ENCODE measurements at regions not wholly inside any gene's neighbourhood (a gene's known extent, or its start where the extent isn't known, plus 50 kb on each side); places are given as distances from the start of the nearest gene placed in this dataset.

GRCh38 chr1:22275626-22276395 lies 132.9 kb upstream of the WNT4 start:
- DNase-seq: peak; percentile 92
- no peak overlapping the region for H3K4me3 ChIP-seq (ENCODE audit: insufficient read depth, low read depth, low read length)
- no peaks in the 10 kb centered on the region for H3K36me3 ChIP-seq (replicated peaks; ENCODE audit: control insufficient read depth, insufficient read depth, low read length)
- no peaks in the 10 kb centered on the region; the same call in 1 of the 2 replicates for H3K27me3 ChIP-seq (ENCODE audit: control insufficient read depth, insufficient read depth, low read length)

GRCh38 chr1:22276396-22276748 lies 133.5 kb upstream of the WNT4 start:
- Histone ChIP-seq H3K27me3 (ENCODE audit: control insufficient read depth, insufficient read depth, low read length) (no peaks in the 10 kb centered on the region; the same call in 1 of the 2 replicates), H3K4me3 (ENCODE audit: insufficient read depth, low read depth, low read length) (no peak overlapping the region), H3K36me3 (replicated peaks; ENCODE audit: control insufficient read depth, insufficient read depth, low read length) (no peaks in the 10 kb centered on the region)
- DNase-seq: no peak

- no peak for DNase-seq
- Histone ChIP-seq H3K36me3 (replicated peaks; ENCODE audit: control insufficient read depth, insufficient read depth, low read length) (no peaks in the 10 kb centered on the region), H3K4me3 (ENCODE audit: insufficient read depth, low read depth, low read length) (no peak overlapping the region), H3K27me3 (ENCODE audit: control insufficient read depth, insufficient read depth, low read length) (no peaks in the 10 kb centered on the region; the same call in 1 of the 2 replicates)
Observed at GRCh38 chr1:22277662-22278061, 134.8 kb upstream of the WNT4 start.

GRCh38 chr1:22279735-22280134 lies 136.8 kb upstream of the WNT4 start:
- Histone ChIP-seq H3K27me3 (ENCODE audit: control insufficient read depth, insufficient read depth, low read length) (no peaks in the 10 kb centered on the region; the same call in 1 of the 2 replicates), H3K36me3 (replicated peaks; ENCODE audit: control insufficient read depth, insufficient read depth, low read length) (no peaks in the 10 kb centered on the region), H3K4me3 (ENCODE audit: insufficient read depth, low read depth, low read length) (no peak overlapping the region)
- no peak for DNase-seq

GRCh38 chr1:22280526-22280925 lies 137.6 kb upstream of the WNT4 start:
- Histone ChIP-seq H3K4me3 (ENCODE audit: insufficient read depth, low read depth, low read length) (no peak overlapping the region), H3K36me3 (replicated peaks; ENCODE audit: control insufficient read depth, insufficient read depth, low read length) (no peaks in the 10 kb centered on the region), H3K27me3 (ENCODE audit: control insufficient read depth, insufficient read depth, low read length) (no peaks in the 10 kb centered on the region)
- no peak for DNase-seq

- DNase-seq: no peak
- Histone ChIP-seq H3K27me3 (ENCODE audit: control insufficient read depth, insufficient read depth, low read length) (no peaks in the 10 kb centered on the region), H3K36me3 (replicated peaks; ENCODE audit: control insufficient read depth, insufficient read depth, low read length) (no peaks in the 10 kb centered on the region), H3K4me3 (ENCODE audit: insufficient read depth, low read depth, low read length) (no peak overlapping the region)
Observed at GRCh38 chr1:22281521-22282363, 138.8 kb upstream of the WNT4 start.

GRCh38 chr1:22282364-22282995 lies 139.6 kb upstream of the WNT4 start:
- H3K27me3 ChIP-seq (ENCODE audit: control insufficient read depth, insufficient read depth, low read length): no peaks in the 10 kb centered on the region
- H3K36me3 ChIP-seq (replicated peaks; ENCODE audit: control insufficient read depth, insufficient read depth, low read length): no peaks in the 10 kb centered on the region
- H3K4me3 ChIP-seq (ENCODE audit: insufficient read depth, low read depth, low read length): no peak overlapping the region
- DNase-seq: no peak

- no peak for DNase-seq
- H3K4me3 ChIP-seq (ENCODE audit: insufficient read depth, low read depth, low read length): no peak overlapping the region
- H3K27me3 ChIP-seq (ENCODE audit: control insufficient read depth, insufficient read depth, low read length): no peaks in the 10 kb centered on the region
- no peaks in the 10 kb centered on the region for H3K36me3 ChIP-seq (replicated peaks; ENCODE audit: control insufficient read depth, insufficient read depth, low read length)
Observed at GRCh38 chr1:22283596-22283995, 140.7 kb upstream of the WNT4 start.

GRCh38 chr1:22284236-22284635 lies 141.3 kb upstream of the WNT4 start:
- H3K36me3 ChIP-seq (replicated peaks; ENCODE audit: control insufficient read depth, insufficient read depth, low read length): no peaks in the 10 kb centered on the region
- H3K27me3 ChIP-seq (ENCODE audit: control insufficient read depth, insufficient read depth, low read length): no peaks in the 10 kb centered on the region
- no peak for DNase-seq
- H3K4me3 ChIP-seq (ENCODE audit: insufficient read depth, low read depth, low read length): no peak overlapping the region

GRCh38 chr1:22284906-22285548 lies 142.1 kb upstream of the WNT4 start:
- H3K4me3 ChIP-seq (ENCODE audit: insufficient read depth, low read depth, low read length): no peak overlapping the region
- H3K27me3 ChIP-seq (ENCODE audit: control insufficient read depth, insufficient read depth, low read length): no peaks in the 10 kb centered on the region
- DNase-seq: peak; percentile 30

GRCh38 chr1:22285549-22286396 lies 142.9 kb upstream of the WNT4 start:
- Histone ChIP-seq H3K36me3 (replicated peaks; ENCODE audit: control insufficient read depth, insufficient read depth, low read length) (no peaks in the 10 kb centered on the region), H3K4me3 (ENCODE audit: insufficient read depth, low read depth, low read length) (no peak overlapping the region), H3K27me3 (ENCODE audit: control insufficient read depth, insufficient read depth, low read length) (no peaks in the 10 kb centered on the region)
- DNase-seq: peak; percentile 58

More at GRCh38 chr1:22284906-22285548, 142.1 kb upstream of the WNT4 start:
- no peaks in the 10 kb centered on the region for H3K36me3 ChIP-seq (replicated peaks; ENCODE audit: control insufficient read depth, insufficient read depth, low read length)

- DNase-seq: peak; percentile 77
- H3K27me3 ChIP-seq (ENCODE audit: control insufficient read depth, insufficient read depth, low read length): no peaks in the 10 kb centered on the region
- no peak overlapping the region for H3K4me3 ChIP-seq (ENCODE audit: insufficient read depth, low read depth, low read length)
- no peaks in the 10 kb centered on the region for H3K36me3 ChIP-seq (replicated peaks; ENCODE audit: control insufficient read depth, insufficient read depth, low read length)
Observed at GRCh38 chr1:22286491-22286890, 143.6 kb upstream of the WNT4 start.

GRCh38 chr1:22287273-22287672 lies 144.4 kb upstream of the WNT4 start:
- H3K27me3 ChIP-seq (ENCODE audit: control insufficient read depth, insufficient read depth, low read length): no peaks in the 10 kb centered on the region
- peak; percentile 11 for DNase-seq
- no peaks in the 10 kb centered on the region for H3K36me3 ChIP-seq (replicated peaks; ENCODE audit: control insufficient read depth, insufficient read depth, low read length)
- H3K4me3 ChIP-seq (ENCODE audit: insufficient read depth, low read depth, low read length): no peak overlapping the region

Measured in H7 (cell line).